LNCaP clone FGC (cell line): ENCODE measurements at regions not wholly inside any gene's neighbourhood (a gene's known extent, or its start where the extent isn't known, plus 50 kb on each side); places are given as distances from the start of the nearest gene placed in this dataset.

Experiments used
- DNase-seq: peaks from one replicate; pipeline ENCODE4 v3.0.0-alpha.2; 2011; ENCODE audit warnings: low read depth
- H3K4me3 ChIP-seq: 2 replicates; pipeline ENCODE4 v1.5.1; 2011; ENCODE audit warnings: mild to moderate bottlenecking, low read depth, low read length, control low read depth
- CTCF ChIP-seq: IDR thresholded peaks from 2 replicates; pipeline ENCODE4 v1.5.1; 2012; ENCODE audit warnings: mild to moderate bottlenecking; ENCODE audit not compliant: control insufficient read depth, insufficient read depth; ENCODE audit errors: extremely low read depth

DNA sequence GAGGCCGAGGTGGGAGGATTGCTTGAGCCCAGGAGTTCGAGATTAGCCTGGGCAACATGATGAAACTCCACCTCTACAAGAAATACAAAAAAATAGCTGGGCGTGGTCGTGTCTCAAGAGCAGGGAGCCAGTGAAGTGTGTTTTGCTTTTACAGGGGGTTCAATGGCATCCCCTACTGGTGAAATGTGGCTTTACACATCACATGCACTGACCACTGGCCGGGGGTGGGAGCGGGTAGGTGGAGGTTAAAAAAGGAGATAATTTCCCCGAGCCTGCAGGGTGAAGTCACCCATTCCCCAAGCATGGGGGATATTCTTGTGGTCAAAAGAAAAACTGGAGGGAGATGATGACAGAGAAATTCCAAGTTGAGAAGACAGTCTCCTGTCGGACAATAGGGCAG, 63.6 kb upstream of the PWP1 start:
- H3K4me3 ChIP-seq, result no peak overlapping the region
- peak; percentile 58 for TF ChIP-seq CTCF
- DNase-seq, result no peak

DNA sequence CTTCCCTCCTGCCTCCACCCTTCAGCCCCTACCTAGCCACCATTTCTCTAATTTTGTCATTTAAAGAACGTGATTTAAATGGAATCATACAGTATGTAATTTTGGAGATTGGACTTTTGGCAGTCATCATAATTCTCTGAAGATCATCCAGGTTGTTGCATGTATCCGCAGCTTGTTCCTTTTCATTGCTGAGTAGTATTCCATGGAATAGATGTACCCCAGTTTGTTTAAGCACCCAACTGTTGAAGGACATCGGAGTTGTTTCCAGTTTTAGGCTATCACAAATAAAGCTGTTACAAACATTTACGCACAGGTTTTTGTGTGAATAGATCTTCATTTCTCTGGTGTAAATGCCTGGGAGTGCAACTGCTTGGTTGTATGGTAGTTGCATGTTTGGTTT, 61.1 kb upstream of the PWP1 start:
- H3K4me3 ChIP-seq, result no peak overlapping the region
- no peak for TF ChIP-seq CTCF
- no peak for DNase-seq

- H3K4me3 ChIP-seq, result no peak overlapping the region
- no peak for DNase-seq
- no peak for TF ChIP-seq CTCF
These were observed 53.9 kb upstream of the PWP1 start for GRCh38 chr12:107631715-107632114.

- no peak for TF ChIP-seq CTCF
- DNase-seq, result no peak
These were observed 53.4 kb upstream of the PWP1 start for GRCh38 chr12:107632246-107632645.

DNA sequence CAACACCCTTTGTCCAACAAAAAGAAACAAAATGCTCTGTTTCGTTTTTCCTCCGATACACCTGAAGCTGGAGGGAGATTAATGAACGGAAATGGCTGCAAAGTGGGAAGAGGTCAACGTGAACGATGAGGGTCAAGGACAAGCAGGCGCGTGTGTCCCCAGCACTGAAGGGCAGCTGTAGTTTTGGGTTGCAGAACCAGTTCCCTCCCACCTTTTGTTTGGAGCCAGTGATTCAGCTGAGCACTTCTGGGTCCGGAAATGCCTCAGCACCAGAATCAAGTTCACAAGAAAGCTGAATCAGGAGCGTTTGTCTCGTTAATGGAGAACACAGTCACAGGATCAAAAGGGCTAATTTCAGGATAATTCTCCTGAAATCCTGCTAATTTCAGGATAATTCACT, 51.1 kb upstream of the PWP1 start:
- no peak for TF ChIP-seq CTCF
- no peak overlapping the region for H3K4me3 ChIP-seq
- DNase-seq, result no peak

More at GRCh38 chr12:107632246-107632645, 53.4 kb upstream of the PWP1 start:
- H3K4me3 ChIP-seq, result no peak overlapping the region

GRCh38 chr12:107635139-107635538, 50.5 kb upstream of the PWP1 start:
- no peak overlapping the region for H3K4me3 ChIP-seq
- no peak for DNase-seq
- TF ChIP-seq CTCF, result no peak
